ENCODE measurements at regions not wholly inside any gene's neighbourhood (a gene's known extent, or its start where the extent isn't known, plus 50 kb on each side); places are given as distances from the start of the nearest gene placed in this dataset.

DNA sequence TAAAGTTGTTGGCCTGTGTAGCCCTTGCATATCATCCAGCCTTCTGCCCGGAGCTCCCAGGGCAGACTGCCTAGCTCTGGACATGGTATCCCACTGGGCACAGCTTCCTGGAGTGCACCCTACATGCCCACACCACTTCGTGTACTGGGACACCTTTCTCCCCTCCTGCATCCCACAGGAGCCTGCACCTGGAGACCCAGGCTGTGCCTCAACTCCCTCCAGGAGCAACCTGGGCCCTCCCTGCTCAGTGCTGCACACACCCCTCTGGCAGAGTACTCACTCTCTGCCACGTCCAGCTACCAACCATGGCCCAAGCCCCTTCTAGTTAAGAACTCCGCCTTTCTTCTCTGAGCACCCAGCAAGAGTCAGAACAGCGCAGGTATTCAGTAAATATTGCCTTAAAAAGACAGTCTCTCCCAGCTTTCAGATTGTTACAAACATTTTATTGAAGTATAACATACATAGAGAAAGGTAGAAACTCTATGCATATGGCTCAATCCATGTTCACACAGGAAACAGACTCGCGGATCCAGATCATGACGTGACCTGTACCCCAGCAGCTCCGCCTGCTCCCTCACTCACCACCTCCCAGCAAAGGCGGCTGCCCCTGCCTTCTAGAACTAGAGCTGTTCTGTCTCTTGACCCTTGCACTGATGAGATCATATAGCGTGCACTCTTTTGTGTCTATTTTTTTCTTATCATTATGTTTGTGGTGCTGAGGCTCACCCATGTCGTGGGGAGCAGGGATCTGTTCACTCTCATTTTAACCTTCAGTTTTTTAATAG lies 98.4 kb upstream of the MYCN start:
- DNase-seq (ENCODE audit: low read depth) = no peak

DNA sequence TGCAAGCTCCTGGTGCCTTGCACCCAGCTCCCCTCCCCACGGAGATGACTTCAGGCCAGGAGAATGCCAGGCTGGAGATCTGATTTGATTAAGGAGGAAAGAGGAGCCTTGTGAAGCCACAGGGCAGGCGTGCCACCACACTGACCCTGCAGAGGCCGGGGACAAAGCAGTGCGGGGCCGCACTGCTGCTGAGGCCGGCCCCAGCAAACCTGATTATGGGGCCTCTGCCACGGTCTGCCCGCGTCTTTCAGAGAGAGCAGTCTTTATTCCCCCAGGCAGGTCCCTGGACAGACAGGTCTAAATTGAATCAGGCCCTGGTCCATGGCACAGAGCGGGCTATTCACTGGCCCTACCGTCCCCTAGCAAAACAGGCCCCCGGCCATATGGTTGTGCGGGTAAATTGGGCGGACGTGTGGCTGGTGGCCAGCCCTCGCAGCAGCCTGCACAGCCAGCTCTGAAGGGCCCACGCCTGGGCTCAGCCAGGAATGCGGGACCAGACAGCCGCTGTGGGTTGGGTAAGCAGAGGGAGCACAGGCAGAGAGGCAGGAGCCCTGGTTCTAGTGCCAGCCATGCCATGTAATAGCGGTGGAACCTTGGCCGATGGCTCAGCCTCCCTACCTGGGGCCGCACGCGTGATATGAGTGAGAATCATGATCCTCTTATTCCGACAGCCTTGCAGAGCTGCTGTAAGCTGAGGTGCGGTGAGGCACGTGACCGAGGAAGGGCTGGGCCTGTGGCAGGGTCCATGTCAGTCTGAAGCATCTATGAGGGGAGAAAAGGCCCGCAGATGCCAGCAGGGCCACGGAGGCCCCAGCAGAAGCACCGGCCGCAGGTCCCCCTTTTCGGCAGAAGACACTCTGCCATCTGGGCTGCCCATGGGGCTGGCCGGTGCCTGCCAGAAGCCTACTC lies 97.3 kb upstream of the MYCN start:
- no peak for DNase-seq (ENCODE audit: low read depth)

DNA sequence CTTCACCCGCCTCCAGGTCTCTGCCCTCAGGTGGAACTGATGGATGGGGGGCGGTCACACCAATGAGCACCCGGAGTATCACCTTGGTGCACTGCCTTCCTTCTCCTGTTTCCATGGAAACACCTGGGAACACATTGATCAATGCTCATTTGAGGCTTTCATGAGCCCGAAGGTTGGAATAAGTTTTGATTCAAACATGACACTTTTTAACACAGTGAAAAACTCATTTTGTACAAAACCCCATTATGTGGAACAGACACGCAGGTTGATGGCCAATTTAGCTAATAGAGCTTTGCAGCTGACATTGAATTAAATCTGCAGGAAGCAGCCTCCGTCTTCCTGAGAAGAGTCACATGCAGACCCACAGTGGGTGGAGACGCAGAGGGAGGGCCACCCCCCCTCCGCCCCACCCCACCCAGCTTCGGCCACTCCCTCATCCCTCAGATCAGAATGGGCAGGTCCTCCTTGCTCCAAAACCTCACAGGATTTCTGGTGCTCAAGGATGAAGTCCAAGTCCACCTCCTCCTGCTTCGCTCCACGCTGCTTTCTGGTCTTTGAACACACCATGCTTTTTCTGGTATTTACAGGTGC lies 96.0 kb upstream of the MYCN start:
- no peak for DNase-seq (ENCODE audit: low read depth)

DNA sequence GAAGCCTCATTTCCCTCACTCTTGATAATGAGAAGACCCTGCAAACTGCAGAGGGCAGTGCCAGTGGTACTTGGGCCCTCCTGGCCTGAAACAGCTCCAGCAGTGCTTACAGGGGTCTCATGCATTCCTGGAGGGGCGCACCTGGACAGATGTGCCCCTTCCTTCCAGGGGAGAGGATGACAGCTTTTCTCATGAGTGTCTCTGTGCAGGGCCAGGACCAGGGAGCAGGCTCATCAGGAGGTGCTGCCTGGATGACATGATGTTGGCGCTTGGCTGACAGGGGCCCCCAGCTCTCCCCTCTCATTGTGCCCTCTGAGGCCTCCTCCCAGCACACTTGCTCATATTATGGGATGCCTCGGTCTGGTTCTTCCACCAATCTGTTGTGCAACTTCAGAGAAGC lies 95.1 kb upstream of the MYCN start:
- DNase-seq (ENCODE audit: low read depth) = no peak

GRCh38 chr2:15845737-15846405 lies 94.5 kb upstream of the MYCN start:
- no peak for DNase-seq (ENCODE audit: low read depth)

- no peak for DNase-seq (ENCODE audit: low read depth)
Observed at GRCh38 chr2:15846626-15847025, 93.7 kb upstream of the MYCN start.

GRCh38 chr2:15850534-15850933 lies 89.8 kb upstream of the MYCN start:
- no peak for DNase-seq (ENCODE audit: low read depth)

- no peak for DNase-seq (ENCODE audit: low read depth)
Observed at GRCh38 chr2:15851076-15851693, 89.2 kb upstream of the MYCN start.

DNA sequence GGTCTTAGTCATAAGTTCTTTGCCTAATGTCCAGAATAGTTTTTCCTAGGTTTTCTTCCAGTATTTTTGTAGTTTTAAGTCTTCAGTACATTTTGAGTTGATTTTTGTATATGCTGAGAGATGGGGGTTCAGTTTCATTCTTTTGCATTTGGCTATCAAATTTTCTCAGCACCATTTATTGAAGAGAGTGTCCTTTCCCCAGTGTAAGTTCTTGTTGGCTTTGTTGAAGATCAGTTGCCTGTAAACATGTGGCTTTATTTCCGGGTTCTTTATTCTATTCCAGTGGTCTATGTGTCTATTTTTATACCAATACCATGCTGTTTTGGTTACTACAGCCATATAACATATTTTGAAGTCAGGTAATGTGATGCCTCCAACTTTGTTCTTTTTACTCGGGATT lies 87.5 kb upstream of the MYCN start:
- DNase-seq (ENCODE audit: low read depth) = no peak

GRCh38 chr2:15853903-15854302 lies 86.4 kb upstream of the MYCN start:
- no peak for DNase-seq (ENCODE audit: low read depth)

- DNase-seq (ENCODE audit: low read depth) = no peak
Observed at GRCh38 chr2:15855766-15856260, 84.5 kb upstream of the MYCN start.

DNA sequence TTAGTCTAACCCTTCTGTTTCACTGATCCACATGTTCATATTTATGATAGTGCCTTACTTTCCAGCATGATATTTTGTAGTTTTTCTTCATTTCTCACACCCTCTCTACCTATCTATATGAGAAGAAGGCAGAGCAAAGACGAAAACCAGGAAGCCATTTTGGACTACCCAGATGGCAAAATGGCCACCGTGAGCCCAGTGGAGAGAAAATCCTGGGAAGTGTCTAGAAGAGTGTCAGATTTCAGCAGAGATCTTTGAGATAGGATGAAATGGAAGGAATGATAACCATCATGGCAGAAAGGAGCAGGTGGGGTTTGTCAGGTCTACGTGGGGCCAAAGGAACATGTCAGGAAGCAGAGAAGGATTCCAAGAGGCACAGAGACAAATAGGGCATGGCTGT lies 84.0 kb upstream of the MYCN start:
- DNase-seq (ENCODE audit: low read depth) = no peak

DNA sequence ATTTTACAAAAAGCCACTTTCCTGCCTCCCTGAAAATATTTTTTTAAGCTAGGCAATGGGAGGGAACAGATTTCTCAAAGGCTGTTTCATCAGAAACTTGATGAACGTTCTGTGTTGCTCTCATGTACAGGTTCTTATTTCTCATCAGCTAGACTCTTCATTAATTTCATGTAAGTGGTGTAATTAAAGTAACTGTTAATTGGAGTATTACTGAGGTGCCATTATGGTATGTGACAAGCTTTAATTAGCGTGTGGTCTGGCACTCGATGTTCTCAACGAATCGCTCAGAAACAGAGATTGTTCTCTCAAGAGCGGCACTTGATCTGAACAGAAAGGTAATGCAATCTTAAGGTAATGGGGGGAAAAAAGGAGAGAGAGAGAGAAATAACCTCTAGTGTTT lies 81.9 kb upstream of the MYCN start:
- no peak for DNase-seq (ENCODE audit: low read depth)

GRCh38 chr2:15860051-15860663 lies 80.2 kb upstream of the MYCN start:
- DNase-seq (ENCODE audit: low read depth) = no peak

DNA sequence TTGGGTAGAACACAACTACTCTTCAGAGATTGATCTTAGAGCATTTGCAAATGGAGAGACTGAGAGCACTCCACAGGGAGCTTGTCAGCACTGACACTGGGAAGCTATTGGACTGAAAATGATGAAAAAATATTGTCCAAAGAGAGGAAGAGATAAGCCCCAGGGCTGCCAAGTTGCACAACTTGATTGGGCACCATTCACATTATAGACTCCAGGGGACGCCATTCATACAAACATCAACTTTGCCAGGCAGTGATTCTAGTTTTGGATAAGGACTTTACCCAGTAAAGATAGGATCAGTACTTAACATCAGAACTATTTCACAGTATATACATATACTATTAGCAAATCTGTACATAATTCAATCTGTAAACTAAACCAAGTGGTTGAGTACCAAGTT lies 79.6 kb upstream of the MYCN start:
- DNase-seq (ENCODE audit: low read depth) = no peak

DNA sequence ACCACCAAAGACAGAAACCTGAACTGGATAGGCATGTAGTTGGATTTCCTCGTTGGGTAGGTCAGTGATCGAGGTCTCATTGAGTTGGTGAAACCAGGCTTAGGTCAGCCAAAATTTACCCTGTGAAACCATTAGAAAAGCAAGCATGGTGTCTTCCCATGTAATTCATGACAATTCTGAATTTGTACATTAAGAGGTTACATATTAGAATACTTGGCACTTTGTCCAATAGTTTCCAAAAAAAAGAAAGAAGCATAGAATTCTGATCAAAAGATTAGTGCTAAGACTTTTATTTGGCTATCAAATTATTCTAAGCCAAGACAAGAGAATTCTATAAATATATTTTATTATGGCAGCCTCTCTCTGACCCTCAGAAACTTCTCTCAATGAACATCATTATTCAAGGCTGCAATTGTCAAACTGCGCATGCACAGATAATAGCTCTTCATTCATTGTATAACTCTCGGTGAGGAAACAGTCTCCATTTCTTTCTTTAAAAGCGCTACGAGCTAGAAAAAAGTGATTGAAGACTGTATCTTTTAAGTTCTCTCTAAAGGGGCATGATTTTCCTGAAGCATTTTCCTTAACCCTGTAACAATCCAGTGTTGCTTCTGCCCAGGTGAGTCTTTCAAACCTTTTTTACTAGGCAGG lies 79.1 kb upstream of the MYCN start:
- DNase-seq (ENCODE audit: low read depth) = no peak

- DNase-seq (ENCODE audit: low read depth) = no peak
Observed at GRCh38 chr2:15861898-15862297, 78.5 kb upstream of the MYCN start.

DNA sequence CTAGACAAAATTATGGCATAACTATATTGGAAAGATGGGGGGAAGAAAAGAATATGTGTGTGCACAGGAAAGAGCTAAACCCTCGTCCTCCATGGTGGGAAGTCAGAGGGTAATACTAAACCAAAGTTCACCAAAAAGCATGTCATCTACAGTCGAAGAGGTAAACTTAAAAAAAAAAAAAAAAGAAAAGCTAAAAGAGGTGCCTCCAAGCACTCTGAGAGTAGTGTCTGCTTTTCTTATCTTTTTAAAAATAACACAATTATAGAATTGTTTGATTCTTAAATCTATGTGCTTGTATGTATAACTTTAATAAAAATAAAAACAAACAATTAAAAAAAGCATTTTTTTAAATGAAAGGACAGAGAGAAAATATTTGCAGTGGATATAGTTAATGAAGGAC lies 77.3 kb upstream of the MYCN start:
- no peak for DNase-seq (ENCODE audit: low read depth)

GRCh38 chr2:15863494-15864175 lies 76.7 kb upstream of the MYCN start:
- no peak for DNase-seq (ENCODE audit: low read depth)

- no peak for DNase-seq (ENCODE audit: low read depth)
Observed at GRCh38 chr2:15864176-15864769, 76.1 kb upstream of the MYCN start.

All from GM04504 (cell line).